ENCODE measurements at regions not wholly inside any gene's neighbourhood (a gene's known extent, or its start where the extent isn't known, plus 50 kb on each side); places are given as distances from the start of the nearest gene placed in this dataset.
"Not testable (repeated sequence)": the region's sequence is repeated elsewhere in the genome, so short reads cannot be mapped to it uniquely, and the experiment has no call there.

DNA sequence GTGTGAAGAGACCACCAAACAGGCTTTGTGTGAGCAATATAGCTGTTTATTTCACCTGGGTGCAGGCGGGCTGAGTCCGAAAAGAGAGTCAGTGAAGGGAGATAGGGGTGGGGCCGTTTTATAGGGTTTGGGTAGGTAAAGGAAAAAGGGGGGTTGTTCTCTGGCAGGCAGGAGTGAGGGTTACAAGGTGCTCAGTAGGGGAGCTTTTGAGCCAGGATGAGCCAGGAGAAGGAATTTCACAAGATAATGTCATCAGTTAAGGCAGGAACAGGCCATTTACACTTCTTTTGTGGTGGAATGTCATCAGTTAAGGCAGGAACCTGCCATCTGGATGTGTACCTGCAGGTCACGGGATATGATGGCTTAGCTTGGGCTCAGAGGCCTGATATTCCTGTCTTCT, 768.4 kb upstream of the KIRREL3 start:
- H3K9ac ChIP-seq (ENCODE audit: low read depth, low read length); H3K4me2 ChIP-seq (ENCODE audit: low read depth, low read length); dilution Hi-C loops (cut with HindIII; ENCODE audit: low sequenced_read_pairs, unreplicated experiment); H3K18ac ChIP-seq (ENCODE audit: low read depth, low read length); POLR2A ChIA-PET (ENCODE audit: unreplicated experiment); H2AK9ac ChIP-seq (replicated peaks; ENCODE audit: low read depth, low read length, poor library complexity); in situ Hi-C loops (cut with MboI; ENCODE audit: low sequenced_read_pairs); H2BK20ac ChIP-seq (ENCODE audit: low read depth, low read length); H2BK5ac ChIP-seq (ENCODE audit: low read depth, low read length, poor library complexity, severe bottlenecking); H2AFZ ChIP-seq (replicated peaks; ENCODE audit: low read length, poor library complexity); H2BK120ac ChIP-seq (ENCODE audit: low read depth, low read length); H3K4ac ChIP-seq (ENCODE audit: low read depth, low read length); H4K91ac ChIP-seq (ENCODE audit: insufficient read depth, low read depth, low read length); H2BK15ac ChIP-seq (ENCODE audit: low read depth, low read length); H3K23ac ChIP-seq (ENCODE audit: low read depth, low read length); H3K36me3 ChIP-seq (ENCODE audit: control insufficient read depth, insufficient read depth, low read length); H3K4me1 ChIP-seq (ENCODE audit: control insufficient read depth, insufficient read depth, low read length); H3K14ac ChIP-seq (replicated peaks; ENCODE audit: low read depth, low read length); H4K5ac ChIP-seq (ENCODE audit: low read depth, low read length); H3K27me3 ChIP-seq (ENCODE audit: control insufficient read depth, insufficient read depth, low read length); H4K20me1 ChIP-seq (ENCODE audit: insufficient read depth, low read length); intact Hi-C loops (cut with micrococcal nuclease); H2AK5ac ChIP-seq (ENCODE audit: low read depth, low read length); H4K8ac ChIP-seq (ENCODE audit: low read depth in 2 of 2, low read length in 2 of 2); H3K4me3 ChIP-seq (ENCODE audit: insufficient read depth, low read depth, low read length); H3K56ac ChIP-seq (ENCODE audit: extremely low read depth, insufficient read depth, low read length); CTCF ChIA-PET; H3K79me1 ChIP-seq (ENCODE audit: low read depth in 1 of 2, low read length in 2 of 2); H3K27ac ChIP-seq (ENCODE audit: insufficient read depth, low read length); ATAC-seq (ENCODE audit: low read depth); H3K9me1 ChIP-seq (ENCODE audit: insufficient read depth, low read length); H3K9me3 ChIP-seq (ENCODE audit: control insufficient read depth, insufficient read depth, low read length); DNase-seq; BruUV-seq (replicated peaks): not testable (repeated sequence)
- WGBS, 2 experiments (ENCODE audit: extremely low coverage in 2 of 2, insufficient read length in 1 of 2), result no CpG with 5 or more reads among the region's 4 CpGs
